ENCODE measurements at regions not wholly inside any gene's neighbourhood (a gene's known extent, or its start where the extent isn't known, plus 50 kb on each side); places are given as distances from the start of the nearest gene placed in this dataset.
"Not testable (repeated sequence)": the region's sequence is repeated elsewhere in the genome, so short reads cannot be mapped to it uniquely, and the experiment has no call there.

DNA sequence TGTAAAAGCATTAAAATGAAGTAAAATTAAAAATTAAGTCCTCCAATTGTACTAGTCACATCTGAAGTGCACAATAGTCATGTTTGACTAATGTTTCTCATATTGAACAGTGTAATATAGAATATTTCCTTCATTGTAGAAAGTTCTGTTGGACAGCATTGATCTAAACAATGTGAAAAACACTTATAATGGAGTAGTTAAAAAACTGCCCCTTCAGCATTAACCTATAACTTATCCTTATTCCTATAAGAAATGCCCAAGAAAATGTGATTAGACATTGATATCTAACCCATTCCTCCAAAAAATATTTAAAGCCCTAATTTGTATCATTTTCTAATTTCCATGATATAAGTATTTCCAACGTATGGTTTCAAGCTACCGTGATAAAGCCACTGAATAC, 210.7 kb downstream of the RASSF9 start:
- Mint-ChIP-seq H3K4me3 (no peak overlapping the region), H3K27ac (no peak overlapping the region), H3K27me3 (no peaks in the 10 kb centered on the region), H3K4me1 (no peaks in the 10 kb centered on the region), H3K36me3 (ENCODE audit: low read depth) (no peaks in the 10 kb centered on the region)
- ATAC-seq (no peak), DNase-seq (no peak)
- no peaks in the 10 kb centered on the region for H3K9me3 ChIP-seq (ENCODE audit: control insufficient read depth, low read length, poor library complexity, severe bottlenecking)

- H3K27me3 Mint-ChIP-seq: no peaks in the 10 kb centered on the region
- no peak overlapping the region for H3K27ac Mint-ChIP-seq
- H3K9me3 ChIP-seq (ENCODE audit: control insufficient read depth, low read length, poor library complexity, severe bottlenecking): no peaks in the 10 kb centered on the region
- no peak overlapping the region for H3K4me3 Mint-ChIP-seq
- H3K36me3 Mint-ChIP-seq (ENCODE audit: low read depth): no peaks in the 10 kb centered on the region
- H3K4me1 Mint-ChIP-seq: no peaks in the 10 kb centered on the region
- no peak for ATAC-seq
- DNase-seq: no peak
Measured at GRCh38 chr12:85626001-85626783, 210.0 kb downstream of the RASSF9 start.

GRCh38 chr12:85626784-85627171, 209.4 kb downstream of the RASSF9 start:
- no peak for DNase-seq
- no peak for ATAC-seq
- H3K27ac Mint-ChIP-seq: no peak overlapping the region
- no peaks in the 10 kb centered on the region for H3K36me3 Mint-ChIP-seq (ENCODE audit: low read depth)
- H3K9me3 ChIP-seq (ENCODE audit: control insufficient read depth, low read length, poor library complexity, severe bottlenecking): no peaks in the 10 kb centered on the region
- no peaks in the 10 kb centered on the region for H3K27me3 Mint-ChIP-seq
- no peaks in the 10 kb centered on the region for H3K4me1 Mint-ChIP-seq
- H3K4me3 Mint-ChIP-seq: no peak overlapping the region

- Mint-ChIP-seq H3K27me3 (no peaks in the 10 kb centered on the region), H3K4me1 (no peaks in the 10 kb centered on the region), H3K4me3 (no peak overlapping the region), H3K27ac (no peak overlapping the region), H3K36me3 (ENCODE audit: low read depth) (no peaks in the 10 kb centered on the region)
- no peaks in the 10 kb centered on the region for H3K9me3 ChIP-seq (ENCODE audit: control insufficient read depth, low read length, poor library complexity, severe bottlenecking)
- DNase-seq (no peak), ATAC-seq (no peak)
Measured at GRCh38 chr12:85627584-85627983, 208.6 kb downstream of the RASSF9 start.

GRCh38 chr12:85628562-85628961, 207.6 kb downstream of the RASSF9 start:
- not testable (repeated sequence) for H3K4me3 Mint-ChIP-seq; ATAC-seq; H3K36me3 Mint-ChIP-seq (ENCODE audit: low read depth); H3K27me3 Mint-ChIP-seq; DNase-seq; H3K27ac Mint-ChIP-seq; H3K4me1 Mint-ChIP-seq; H3K9me3 ChIP-seq (ENCODE audit: control insufficient read depth, low read length, poor library complexity, severe bottlenecking)

- Mint-ChIP-seq H3K27ac (no peak overlapping the region), H3K36me3 (ENCODE audit: low read depth) (no peaks in the 10 kb centered on the region), H3K27me3 (no peaks in the 10 kb centered on the region), H3K4me1 (no peaks in the 10 kb centered on the region), H3K4me3 (no peak overlapping the region)
- ATAC-seq (no peak), DNase-seq (no peak)
- H3K9me3 ChIP-seq (ENCODE audit: control insufficient read depth, low read length, poor library complexity, severe bottlenecking): no peaks in the 10 kb centered on the region
Measured at GRCh38 chr12:85630851-85631250, 205.4 kb downstream of the RASSF9 start.

- ATAC-seq (no peak), DNase-seq (no peak)
- no peaks in the 10 kb centered on the region for H3K36me3 Mint-ChIP-seq (ENCODE audit: low read depth)
- no peak overlapping the region for H3K4me3 Mint-ChIP-seq
- no peaks in the 10 kb centered on the region for H3K4me1 Mint-ChIP-seq
- H3K9me3 ChIP-seq (ENCODE audit: control insufficient read depth, low read length, poor library complexity, severe bottlenecking): no peaks in the 10 kb centered on the region
- H3K27ac Mint-ChIP-seq: no peak overlapping the region
- no peaks in the 10 kb centered on the region for H3K27me3 Mint-ChIP-seq
Measured at GRCh38 chr12:85632390-85632789, 203.8 kb downstream of the RASSF9 start.

GRCh38 chr12:85633491-85633890, 202.7 kb downstream of the RASSF9 start:
- Mint-ChIP-seq H3K27me3 (no peaks in the 10 kb centered on the region), H3K4me1 (no peaks in the 10 kb centered on the region), H3K4me3 (no peak overlapping the region), H3K36me3 (ENCODE audit: low read depth) (no peaks in the 10 kb centered on the region), H3K27ac (no peak overlapping the region)
- H3K9me3 ChIP-seq (ENCODE audit: control insufficient read depth, low read length, poor library complexity, severe bottlenecking): no peaks in the 10 kb centered on the region
- no peak for ATAC-seq
- DNase-seq: no peak

GRCh38 chr12:85639834-85640233, 196.4 kb downstream of the RASSF9 start:
- Mint-ChIP-seq H3K36me3 (ENCODE audit: low read depth) (no peaks in the 10 kb centered on the region), H3K4me3 (no peak overlapping the region), H3K27me3 (no peaks in the 10 kb centered on the region), H3K4me1 (no peaks in the 10 kb centered on the region), H3K27ac (no peak overlapping the region)
- no peak for DNase-seq
- no peak for ATAC-seq
- no peaks in the 10 kb centered on the region for H3K9me3 ChIP-seq (ENCODE audit: control insufficient read depth, low read length, poor library complexity, severe bottlenecking)

- no peak for ATAC-seq
- Mint-ChIP-seq H3K4me1 (no peaks in the 10 kb centered on the region), H3K36me3 (ENCODE audit: low read depth) (no peaks in the 10 kb centered on the region), H3K4me3 (no peak overlapping the region), H3K27ac (no peak overlapping the region), H3K27me3 (no peaks in the 10 kb centered on the region)
- DNase-seq: no peak
- no peaks in the 10 kb centered on the region for H3K9me3 ChIP-seq (ENCODE audit: control insufficient read depth, low read length, poor library complexity, severe bottlenecking)
Measured at GRCh38 chr12:85641796-85642195, 194.4 kb downstream of the RASSF9 start.

GRCh38 chr12:85642288-85642687, 193.9 kb downstream of the RASSF9 start:
- no peaks in the 10 kb centered on the region for H3K9me3 ChIP-seq (ENCODE audit: control insufficient read depth, low read length, poor library complexity, severe bottlenecking)
- Mint-ChIP-seq H3K27ac (no peak overlapping the region), H3K4me3 (no peak overlapping the region), H3K27me3 (no peaks in the 10 kb centered on the region), H3K36me3 (ENCODE audit: low read depth) (no peaks in the 10 kb centered on the region), H3K4me1 (no peaks in the 10 kb centered on the region)
- DNase-seq (no peak), ATAC-seq (no peak)

- Mint-ChIP-seq H3K4me3 (no peak overlapping the region), H3K36me3 (ENCODE audit: low read depth) (no peaks in the 10 kb centered on the region), H3K27ac (no peak overlapping the region), H3K27me3 (no peaks in the 10 kb centered on the region), H3K4me1 (no peaks in the 10 kb centered on the region)
- no peaks in the 10 kb centered on the region for H3K9me3 ChIP-seq (ENCODE audit: control insufficient read depth, low read length, poor library complexity, severe bottlenecking)
- ATAC-seq: no peak
- DNase-seq: no peak
Measured at GRCh38 chr12:85642808-85643207, 193.4 kb downstream of the RASSF9 start.

GRCh38 chr12:85644508-85644907, 191.7 kb downstream of the RASSF9 start:
- ATAC-seq (no peak), DNase-seq (no peak)
- no peaks in the 10 kb centered on the region for H3K9me3 ChIP-seq (ENCODE audit: control insufficient read depth, low read length, poor library complexity, severe bottlenecking)
- no peak overlapping the region for H3K4me3 Mint-ChIP-seq
- H3K27ac Mint-ChIP-seq: no peak overlapping the region
- H3K27me3 Mint-ChIP-seq: no peaks in the 10 kb centered on the region
- no peaks in the 10 kb centered on the region for H3K36me3 Mint-ChIP-seq (ENCODE audit: low read depth)
- H3K4me1 Mint-ChIP-seq: no peaks in the 10 kb centered on the region

DNA sequence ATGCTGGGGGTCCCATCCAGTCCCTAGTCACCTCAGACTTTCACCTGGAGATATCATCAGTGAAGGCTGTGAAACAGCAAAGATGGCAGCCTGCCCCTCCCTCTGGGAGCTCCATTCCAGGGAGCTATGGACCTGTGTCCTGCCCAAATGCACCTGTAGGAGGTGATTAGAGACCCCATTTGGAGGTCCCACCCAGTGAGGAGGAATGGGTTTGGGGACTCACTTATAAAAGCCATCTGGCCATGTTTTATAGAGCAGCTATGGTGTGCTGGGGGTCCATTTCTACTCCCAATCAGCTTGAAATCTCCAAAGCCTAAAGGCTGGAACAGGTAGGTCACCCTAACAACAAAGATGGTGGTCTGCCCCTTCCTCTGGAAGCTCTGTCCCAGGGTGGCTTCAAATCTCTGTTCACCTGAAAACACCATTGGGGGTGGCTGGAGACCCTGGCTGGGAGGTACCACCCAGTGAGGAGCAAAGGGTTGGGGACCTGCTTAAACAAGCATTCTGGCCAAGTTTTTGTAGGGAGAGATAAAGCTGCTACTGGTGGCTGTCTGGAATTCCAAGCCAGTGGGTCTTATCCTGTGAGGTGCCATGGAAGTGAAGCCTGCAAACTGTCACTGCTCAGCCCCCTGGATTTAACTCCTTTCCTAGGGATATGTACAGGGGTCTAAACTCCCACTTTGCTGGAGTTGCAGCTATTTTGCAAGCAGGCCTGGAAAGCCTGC, 182.3 kb downstream of the RASSF9 start:
- Mint-ChIP-seq H3K4me1 (no peaks in the 10 kb centered on the region), H3K27me3 (no peaks in the 10 kb centered on the region), H3K27ac (no peak overlapping the region), H3K4me3 (no peak overlapping the region), H3K36me3 (ENCODE audit: low read depth) (no peaks in the 10 kb centered on the region)
- DNase-seq (no peak), ATAC-seq (no peak)
- peaks cover 3% of the 10 kb centered on the region for H3K9me3 ChIP-seq (ENCODE audit: control insufficient read depth, low read length, poor library complexity, severe bottlenecking)
